HCT116 (cell line): ENCODE measurements at regions not wholly inside any gene's neighbourhood (a gene's known extent, or its start where the extent isn't known, plus 50 kb on each side); places are given as distances from the start of the nearest gene placed in this dataset.
"Not testable (repeated sequence)": the region's sequence is repeated elsewhere in the genome, so short reads cannot be mapped to it uniquely, and the experiment has no call there.

Experiments used
- ATAC-seq: fragments of 200-7000 bp; cut with Tn5 transposase; 2 replicates; pipeline ENCODE4 v1.9.1; 2020; ENCODE audit warnings: mild to moderate bottlenecking, moderate library complexity
- BruUV-seq: library from RNA; stranded (reverse); fragments of 400-500 nt; replicated peaks from 2 replicates; lab custom pipeline; 2021; lab: Mats Ljungman, UMichigan
- CTCF ChIA-PET: fragments of 300-600 bp; sonication (Branson Sonifier 250); formaldehyde crosslinking; loops from one replicate; lab custom pipeline; 2021; ENCODE audit warnings: antibody characterized with exemption; lab: Charles Lee
- POLR2A ChIA-PET: fragments of 300-600, 350-600 bp; sonication (Branson Sonifier 250); formaldehyde crosslinking; loops from one replicate; lab custom pipeline; 2021; ENCODE audit warnings: antibody characterized with exemption; lab: Charles Lee
- RAD21 ChIA-PET, 2 experiments: fragments of 300-600 bp; sonication (Branson Sonifier 250); formaldehyde crosslinking; loops; one replicate each; lab custom pipeline; 2023; ENCODE audit warnings: low total read pairs in 2 of 2; ENCODE audit not compliant: uncharacterized antibody in 2 of 2, unreplicated experiment in 2 of 2, low non-redundant PET in 1 of 2; lab: Charles Lee
- DNase-seq: peaks from one replicate; pipeline ENCODE4 v3.0.0-alpha.2; 2010; ENCODE audit warnings: low read depth, low spot score
- H2AFZ ChIP-seq: fragments of 200-600 bp; shearing (Covaris generic), sonication (generic); 2 replicates; pipeline ENCODE4 v1.6.1; 2017; ENCODE audit warnings: low read depth, mixed run types, mixed read lengths, antibody characterized with exemption, low read length; ENCODE audit not compliant: poor library complexity, severe bottlenecking
- H3K27ac ChIP-seq: 2 replicates; pipeline ENCODE4 v1.5.1; 2012; ENCODE audit warnings: low read depth, low read length
- H3K27me3 ChIP-seq: fragments of 200-600 bp; sonication (generic); 2 replicates; pipeline ENCODE4 v1.6.1; 2016; ENCODE audit warnings: mixed run types, low read length, mixed read lengths; ENCODE audit not compliant: insufficient read depth
- H3K36me3 ChIP-seq, 2 experiments: fragments of 200-500 bp in 1 of 2; fragments of 200-600 bp in 1 of 2; sonication (Bioruptor generic) in 1 of 2; sonication (generic) in 1 of 2; 2 replicates each; pipeline versions ENCODE4 v1.5.1 to v1.6.1; 2014 to 2016; ENCODE audit warnings: low read length in 2 of 2, inconsistent platforms in 1 of 2, mixed read lengths in 1 of 2, mixed run types in 1 of 2; ENCODE audit not compliant: insufficient read depth in 2 of 2, control insufficient read depth in 1 of 2
- H3K4me1 ChIP-seq, 2 experiments: fragments of 200-600 bp in 1 of 2; sonication (generic) in 1 of 2; 2 replicates each; pipeline versions ENCODE4 v1.5.1 to v1.6.1; 2012 to 2017; ENCODE audit warnings: low read length in 2 of 2, inconsistent platforms in 1 of 2, mild to moderate bottlenecking in 1 of 2, mixed read lengths in 1 of 2, mixed run types in 1 of 2, moderate library complexity in 1 of 2; ENCODE audit not compliant: insufficient read depth in 2 of 2, control insufficient read depth in 1 of 2
- H3K4me2 ChIP-seq: fragments of 200-600 bp; sonication (generic); 2 replicates; pipeline ENCODE4 v1.6.1; 2017; ENCODE audit warnings: mixed run types, low read length, mixed read lengths
- H3K4me3 ChIP-seq, 2 experiments: fragments of 200-600 bp in 1 of 2; sonication (generic) in 1 of 2; replicated peaks in 1 of 2; 2 replicates each; pipeline ENCODE4 v1.5.1; 2011 to 2016; ENCODE audit warnings: low read length in 2 of 2, control low read depth in 1 of 2, low read depth in 1 of 2, mild to moderate bottlenecking in 1 of 2, mixed read lengths in 1 of 2, mixed run types in 1 of 2
- H3K79me2 ChIP-seq: fragments of 200-600 bp; sonication (generic); 2 replicates; pipeline ENCODE4 v1.6.1; 2017; ENCODE audit warnings: mild to moderate bottlenecking, mixed run types, low read length, moderate library complexity, mixed read lengths; ENCODE audit not compliant: insufficient read depth
- H3K9ac ChIP-seq: fragments of 200-600 bp; sonication (generic); 2 replicates; pipeline ENCODE4 v1.6.1; 2016; ENCODE audit warnings: low read length, mixed read lengths
- H3K9me2 ChIP-seq: fragments of 200-600 bp; sonication (generic), shearing (Covaris generic); 2 replicates; pipeline ENCODE4 v1.6.1; 2017; ENCODE audit warnings: mixed run types, mild to moderate bottlenecking, moderate library complexity; ENCODE audit not compliant: insufficient read depth
- H3K9me3 ChIP-seq, 2 experiments: fragments of 200-500 bp in 1 of 2; fragments of 200-600 bp in 1 of 2; sonication (Bioruptor generic) in 1 of 2; sonication (generic) in 1 of 2; 2 replicates each; pipeline ENCODE4 v1.6.1; 2014 to 2017; ENCODE audit warnings: low read length in 2 of 2, mixed read lengths in 2 of 2, inconsistent platforms in 1 of 2, low read depth in 1 of 2, mild to moderate bottlenecking in 1 of 2, mixed run types in 1 of 2, moderate library complexity in 1 of 2; ENCODE audit not compliant: control insufficient read depth in 1 of 2, insufficient read depth in 1 of 2
- H4K20me1 ChIP-seq: fragments of 200-600 bp; sonication (generic), shearing (Covaris generic); 2 replicates; pipeline ENCODE4 v1.6.1; 2017; ENCODE audit warnings: mixed run types, mild to moderate bottlenecking, moderate library complexity; ENCODE audit not compliant: insufficient read depth
- intact Hi-C: fragments of 100-400 bp; cut with micrococcal nuclease; formaldehyde crosslinking; loops from 2 replicates; pipeline ENCODE4 v1.10.0; 2022

- H3K9me2 ChIP-seq, H3K9ac ChIP-seq, H3K4me3 ChIP-seq, ATAC-seq, H3K9me3 ChIP-seq, RAD21 ChIA-PET, H3K4me2 ChIP-seq, DNase-seq, H3K27me3 ChIP-seq, BruUV-seq, H2AFZ ChIP-seq, H3K79me2 ChIP-seq, H3K27ac ChIP-seq, H3K4me1 ChIP-seq, CTCF ChIA-PET, POLR2A ChIA-PET, H3K36me3 ChIP-seq, H4K20me1 ChIP-seq, intact Hi-C loops: not testable (repeated sequence)
These were observed 135.7 kb downstream of the TMEM121 start for GRCh38 chr14:105662043-105662442.

DNA sequence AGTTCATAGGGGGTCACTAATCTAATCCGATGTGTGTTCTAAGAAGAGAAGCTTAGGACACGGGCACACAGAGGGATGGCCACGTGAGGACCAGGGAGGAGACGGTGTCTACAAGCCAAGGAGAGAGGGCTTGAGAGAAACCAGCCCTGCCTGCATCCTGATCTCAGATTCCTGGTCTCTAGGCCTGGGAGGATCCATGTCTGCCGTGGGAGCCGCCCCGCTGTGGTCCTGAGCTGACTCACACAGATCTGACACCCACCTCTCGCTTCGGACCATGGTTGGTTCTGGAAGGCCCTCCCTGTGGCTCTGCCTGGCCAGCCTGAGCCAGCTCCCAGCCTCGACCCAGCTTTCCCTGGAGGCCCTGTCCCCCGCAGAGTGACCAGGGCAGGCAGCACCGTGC is 136.2 kb downstream of the TMEM121 start:
- DNase-seq, H3K79me2 ChIP-seq, intact Hi-C loops, POLR2A ChIA-PET, H3K27ac ChIP-seq, H3K9me3 ChIP-seq, H3K27me3 ChIP-seq, H3K9me2 ChIP-seq, H4K20me1 ChIP-seq, H3K4me2 ChIP-seq, RAD21 ChIA-PET, BruUV-seq, H3K4me1 ChIP-seq, H2AFZ ChIP-seq, H3K36me3 ChIP-seq, H3K9ac ChIP-seq, H3K4me3 ChIP-seq, ATAC-seq, CTCF ChIA-PET: not testable (repeated sequence)

DNA sequence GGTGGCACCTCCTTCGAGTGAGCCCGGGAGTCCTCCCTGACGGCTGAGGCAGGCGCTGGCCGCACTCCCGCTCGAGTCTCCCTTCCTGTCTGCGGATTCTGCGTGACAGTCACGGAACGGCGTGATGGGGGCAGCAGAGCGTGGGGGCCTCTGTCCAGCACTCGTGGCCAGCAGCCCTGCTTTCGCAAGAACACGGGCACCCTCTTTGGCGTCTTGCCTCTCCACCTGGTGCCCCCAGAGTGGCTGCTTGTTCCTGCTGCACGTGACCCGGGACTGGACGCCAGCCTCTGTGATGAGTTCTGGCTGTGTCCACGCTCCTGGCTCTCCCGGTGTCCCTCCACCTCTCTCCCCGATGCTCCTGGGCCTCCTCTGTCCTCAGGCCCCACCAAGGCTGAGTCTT is 136.9 kb downstream of the TMEM121 start:
- H4K20me1 ChIP-seq, POLR2A ChIA-PET, H3K27me3 ChIP-seq, H3K36me3 ChIP-seq, H3K4me3 ChIP-seq, H3K4me1 ChIP-seq, RAD21 ChIA-PET, ATAC-seq, BruUV-seq, H3K9ac ChIP-seq, H3K9me2 ChIP-seq, H3K27ac ChIP-seq, H3K9me3 ChIP-seq, H3K79me2 ChIP-seq, intact Hi-C loops, H3K4me2 ChIP-seq, H2AFZ ChIP-seq, CTCF ChIA-PET, DNase-seq: not testable (repeated sequence)

- POLR2A ChIA-PET, BruUV-seq: not testable (repeated sequence)
These were observed 137.6 kb downstream of the TMEM121 start for GRCh38 chr14:105663818-105664596.

More at GRCh38 chr14:105663818-105664596, 137.6 kb downstream of the TMEM121 start:
- H2AFZ ChIP-seq, CTCF ChIA-PET, H4K20me1 ChIP-seq, H3K79me2 ChIP-seq, H3K9me3 ChIP-seq, DNase-seq, H3K27ac ChIP-seq, H3K4me2 ChIP-seq, ATAC-seq, H3K9ac ChIP-seq, H3K9me2 ChIP-seq, H3K4me3 ChIP-seq, H3K27me3 ChIP-seq, H3K4me1 ChIP-seq, intact Hi-C loops, RAD21 ChIA-PET, H3K36me3 ChIP-seq: not testable (repeated sequence)
